Colonic mucosa (tissue), 4 donors: ENCODE measurements at regions not wholly inside any gene's neighbourhood (a gene's known extent, or its start where the extent isn't known, plus 50 kb on each side); places are given as distances from the start of the nearest gene placed in this dataset.

ENCODE experiments used
- DNase-seq: peaks from one replicate; pipeline ENCODE4 v3.0.0-alpha.2; 2020
- H3K27ac ChIP-seq: fragments of 200-600 bp; one replicate; pipeline ENCODE4 v1.8.0; 2021
- H3K27me3 ChIP-seq: fragments of 200-600 bp; one replicate; pipeline ENCODE4 v1.8.0; 2021
- H3K36me3 ChIP-seq: fragments of 200-600 bp; one replicate; pipeline ENCODE4 v1.8.0; 2021
- H3K4me1 ChIP-seq: fragments of 200-600 bp; one replicate; pipeline ENCODE4 v1.8.0; 2021; ENCODE audit warnings: mild to moderate bottlenecking
- H3K4me3 ChIP-seq: fragments of 200-600 bp; one replicate; pipeline ENCODE4 v1.8.0; 2021
- H3K9ac ChIP-seq, 2 donors: one replicate each; pipeline ENCODE4 v1.7.0; 2013; ENCODE audit warnings: control low read depth in 2 of 2, low read depth in 2 of 2, low read length in 2 of 2
- H3K9me3 ChIP-seq: fragments of 200-600 bp; one replicate; pipeline ENCODE4 v1.8.0; 2021
- intact Hi-C: fragments of 100-400 bp; cut with DNase I; formaldehyde crosslinking; loops from one replicate; pipeline ENCODE4 v1.14.1; 2022
- TF ChIP-seq, protein P1 (sequence below): fragments of 200-600 bp; IDR thresholded peaks from one replicate; pipeline ENCODE4 v1.8.0; 2022; ENCODE audit warnings: antibody characterized with exemption, mild to moderate bottlenecking
- donor health status: healthy.
- donor health status: DM: no; HTN: no; CAD: no.
- donor health status: DM: no; HTN: no; CAD: no.

DNA sequence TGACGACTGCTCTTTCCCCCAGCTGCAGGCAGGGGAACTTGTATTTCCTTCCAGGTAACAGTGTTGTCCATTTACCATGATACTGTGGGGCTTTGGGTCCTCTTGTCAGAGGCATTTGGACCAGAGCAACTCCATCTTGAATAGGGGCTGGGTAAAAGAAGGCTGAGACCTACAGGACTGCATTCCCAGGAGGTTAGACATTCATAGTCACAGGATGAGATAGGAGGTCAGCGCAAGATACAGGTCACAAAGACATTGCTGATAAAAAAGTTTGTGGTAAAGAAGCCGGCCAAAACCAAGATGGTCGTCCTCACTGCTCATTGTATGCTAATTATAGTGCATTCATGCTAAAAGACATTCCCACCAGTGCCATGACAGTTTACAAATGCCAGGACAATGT, 249.5 kb downstream of the SLC4A3 start:
- intact Hi-C loops = no loop called here
- H3K4me3 ChIP-seq = no peak overlapping the region
- no peaks in the 10 kb centered on the region for H3K4me1 ChIP-seq
- H3K9ac ChIP-seq = no peak overlapping the region
- H3K9me3 ChIP-seq = no peaks in the 10 kb centered on the region
- DNase-seq = no peak
- H3K27me3 ChIP-seq = no peaks in the 10 kb centered on the region
- no peak overlapping the region for H3K27ac ChIP-seq
- no peaks in the 10 kb centered on the region for H3K36me3 ChIP-seq
- TF ChIP-seq, protein P1, sequence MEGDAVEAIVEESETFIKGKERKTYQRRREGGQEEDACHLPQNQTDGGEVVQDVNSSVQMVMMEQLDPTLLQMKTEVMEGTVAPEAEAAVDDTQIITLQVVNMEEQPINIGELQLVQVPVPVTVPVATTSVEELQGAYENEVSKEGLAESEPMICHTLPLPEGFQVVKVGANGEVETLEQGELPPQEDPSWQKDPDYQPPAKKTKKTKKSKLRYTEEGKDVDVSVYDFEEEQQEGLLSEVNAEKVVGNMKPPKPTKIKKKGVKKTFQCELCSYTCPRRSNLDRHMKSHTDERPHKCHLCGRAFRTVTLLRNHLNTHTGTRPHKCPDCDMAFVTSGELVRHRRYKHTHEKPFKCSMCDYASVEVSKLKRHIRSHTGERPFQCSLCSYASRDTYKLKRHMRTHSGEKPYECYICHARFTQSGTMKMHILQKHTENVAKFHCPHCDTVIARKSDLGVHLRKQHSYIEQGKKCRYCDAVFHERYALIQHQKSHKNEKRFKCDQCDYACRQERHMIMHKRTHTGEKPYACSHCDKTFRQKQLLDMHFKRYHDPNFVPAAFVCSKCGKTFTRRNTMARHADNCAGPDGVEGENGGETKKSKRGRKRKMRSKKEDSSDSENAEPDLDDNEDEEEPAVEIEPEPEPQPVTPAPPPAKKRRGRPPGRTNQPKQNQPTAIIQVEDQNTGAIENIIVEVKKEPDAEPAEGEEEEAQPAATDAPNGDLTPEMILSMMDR = no peak

DNA sequence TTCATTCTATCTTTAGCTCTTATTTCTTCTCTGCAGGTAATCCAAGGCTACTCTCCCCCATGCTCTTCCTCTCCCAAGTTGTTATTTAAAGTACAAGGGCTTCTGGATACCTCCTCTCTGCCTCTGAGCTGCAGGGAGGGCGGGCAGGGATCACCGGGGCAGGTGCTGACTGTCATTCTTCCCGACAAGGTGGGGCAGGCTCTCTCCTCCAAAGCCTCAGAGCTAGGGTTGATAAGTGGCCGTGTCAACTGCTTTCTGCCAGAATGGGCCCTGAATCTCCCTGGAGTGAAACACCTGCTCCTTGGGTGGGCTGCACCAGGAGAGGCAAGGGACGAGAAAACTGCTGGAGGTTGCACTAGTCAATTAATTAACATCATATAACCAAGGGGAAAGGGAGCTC, 250.3 kb downstream of the SLC4A3 start:
- DNase-seq = no peak
- H3K27ac ChIP-seq = no peak overlapping the region
- TF ChIP-seq, protein P1 = no peak
- H3K9me3 ChIP-seq = no peaks in the 10 kb centered on the region
- H3K36me3 ChIP-seq = no peaks in the 10 kb centered on the region
- no peaks in the 10 kb centered on the region for H3K4me1 ChIP-seq
- H3K4me3 ChIP-seq = no peak overlapping the region
- intact Hi-C loops = no loop called here
- no peak overlapping the region for H3K9ac ChIP-seq
- H3K27me3 ChIP-seq = no peaks in the 10 kb centered on the region

DNA sequence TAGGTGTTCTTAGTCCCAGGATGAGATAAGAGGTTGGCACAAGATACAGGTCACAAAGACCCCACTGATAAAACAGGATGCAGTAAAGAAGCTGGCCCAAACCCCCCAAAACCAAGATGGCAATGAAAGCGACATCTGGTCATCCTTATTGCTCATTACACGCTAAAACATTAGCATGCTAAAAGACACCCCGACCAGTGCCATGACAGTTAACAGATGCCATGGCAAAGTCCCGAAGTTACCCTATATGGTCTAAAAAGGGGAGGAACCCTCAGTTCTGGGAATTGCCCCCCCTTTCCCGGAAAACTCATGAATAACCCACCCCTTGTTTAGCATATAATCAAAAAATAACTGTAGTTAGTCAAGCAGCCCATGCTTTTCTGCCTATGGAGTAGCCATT, 251.1 kb downstream of the SLC4A3 start:
- Histone ChIP-seq H3K27me3 (no peaks in the 10 kb centered on the region), H3K9me3 (no peaks in the 10 kb centered on the region), H3K4me1 (no peaks in the 10 kb centered on the region), H3K9ac (no peak overlapping the region), H3K36me3 (no peaks in the 10 kb centered on the region), H3K27ac (no peak overlapping the region), H3K4me3 (no peak overlapping the region)
- TF ChIP-seq, protein P1 = no peak
- no peak for DNase-seq
- intact Hi-C loops = no loop called here

DNA sequence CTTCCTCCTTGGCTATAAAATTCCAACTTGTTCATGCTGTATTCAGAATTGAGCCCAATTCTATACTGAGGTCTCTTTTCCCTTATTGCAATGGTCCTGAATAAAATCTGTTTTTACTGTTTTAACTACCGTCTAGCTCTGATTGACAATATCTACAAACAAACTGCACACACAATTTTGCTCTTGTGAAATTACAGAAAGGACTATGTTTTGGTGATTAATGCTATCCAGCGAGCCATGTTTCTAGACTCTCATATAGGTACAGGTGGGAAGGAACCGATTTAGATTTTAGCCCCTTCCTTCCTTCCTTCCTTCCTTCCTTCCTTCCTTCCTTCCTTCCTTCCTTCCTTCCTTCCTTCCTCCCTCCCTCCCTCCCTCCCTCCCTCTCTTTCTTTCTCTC, 254.4 kb downstream of the SLC4A3 start:
- no peaks in the 10 kb centered on the region for H3K36me3 ChIP-seq
- no peaks in the 10 kb centered on the region for H3K9me3 ChIP-seq
- TF ChIP-seq, protein P1 = no peak
- no peak for DNase-seq
- no peaks in the 10 kb centered on the region for H3K27me3 ChIP-seq
- intact Hi-C loops = no loop called here
- H3K27ac ChIP-seq = no peak overlapping the region
- H3K4me3 ChIP-seq = no peak overlapping the region
- no peak overlapping the region for H3K9ac ChIP-seq
- no peaks in the 10 kb centered on the region for H3K4me1 ChIP-seq

DNA sequence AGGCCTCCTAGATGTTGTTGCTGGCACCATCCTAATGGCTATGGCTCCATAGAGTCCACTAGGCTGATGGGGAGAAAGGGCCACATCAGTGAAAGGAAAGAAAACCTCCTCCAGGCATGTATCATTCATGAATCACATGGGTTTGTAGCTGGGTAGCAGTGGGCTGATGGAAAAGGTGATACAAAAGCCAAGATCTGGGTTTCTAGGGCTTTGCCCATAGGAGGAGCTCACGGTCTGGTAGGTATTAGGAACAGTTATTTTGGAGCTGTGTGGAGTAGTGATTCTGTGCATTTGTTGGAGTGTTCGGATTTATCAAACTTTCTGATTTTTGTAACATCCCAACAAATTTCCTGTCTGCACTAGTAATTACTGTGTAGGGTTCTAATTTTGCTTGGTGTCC, 259.2 kb downstream of the SLC4A3 start:
- no peaks in the 10 kb centered on the region for H3K27me3 ChIP-seq
- H3K9me3 ChIP-seq = no peaks in the 10 kb centered on the region
- H3K27ac ChIP-seq = no peak overlapping the region
- TF ChIP-seq, protein P1 = no peak
- no peaks in the 10 kb centered on the region for H3K36me3 ChIP-seq
- H3K9ac ChIP-seq = no peak overlapping the region
- no peak overlapping the region for H3K4me3 ChIP-seq
- no peak for DNase-seq
- intact Hi-C loops = no loop called here
- H3K4me1 ChIP-seq = no peaks in the 10 kb centered on the region

DNA sequence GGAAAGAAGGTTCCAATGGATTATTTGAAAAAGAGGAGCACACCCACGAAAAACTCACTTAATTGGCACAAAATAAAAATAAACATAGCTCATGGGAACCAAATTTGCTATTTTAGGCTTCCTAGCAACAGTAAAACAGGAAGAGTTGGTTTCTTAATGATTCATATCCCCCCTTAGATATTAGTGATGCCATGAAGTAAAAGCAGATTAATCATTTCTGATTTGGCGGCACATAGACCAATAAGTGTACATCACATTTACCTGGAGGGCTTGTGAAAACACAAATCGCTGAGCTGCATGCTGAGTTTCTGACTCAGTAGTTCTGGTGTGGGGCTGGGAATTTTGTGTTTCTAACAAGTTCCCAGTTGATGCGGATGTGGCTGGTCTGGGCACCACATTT, 260.4 kb downstream of the SLC4A3 start:
- no peaks in the 10 kb centered on the region for H3K27me3 ChIP-seq
- no peaks in the 10 kb centered on the region for H3K9me3 ChIP-seq
- intact Hi-C loops = no loop called here
- TF ChIP-seq, protein P1 = no peak
- no peaks in the 10 kb centered on the region for H3K4me1 ChIP-seq
- H3K27ac ChIP-seq = no peak overlapping the region
- no peak for DNase-seq
- no peak overlapping the region for H3K4me3 ChIP-seq
- H3K36me3 ChIP-seq = no peaks in the 10 kb centered on the region
- H3K9ac ChIP-seq = no peak overlapping the region
